ENCODE measurements at regions not wholly inside any gene's neighbourhood (a gene's known extent, or its start where the extent isn't known, plus 50 kb on each side); places are given as distances from the start of the nearest gene placed in this dataset.
"Not testable (repeated sequence)": the region's sequence is repeated elsewhere in the genome, so short reads cannot be mapped to it uniquely, and the experiment has no call there.

- no peaks in the 10 kb centered on the region for H3K27me3 ChIP-seq (replicated peaks; ENCODE audit: insufficient read depth)
Observed at GRCh38 chr20:4318891-4319290, 69.8 kb upstream of the ADRA1D start.

GRCh38 chr20:4310616-4311015, 61.5 kb upstream of the ADRA1D start:
- Histone ChIP-seq H3K27ac (peak overlapping the region in 1 of 2 donors; percentile 47), H3K4me1 (ENCODE audit: control insufficient read depth in 1 of 2, low read depth in 2 of 2) (peaks cover 15 to 21% of the 10 kb centered on the region in 2 donors)
- not testable (repeated sequence) for H3K27me3 ChIP-seq (replicated peaks; ENCODE audit: insufficient read depth); ATAC-seq (ENCODE audit: insufficient number of reproducible peaks, low FRiP score, low read depth); H3K36me3 ChIP-seq; DNase-seq (ENCODE audit: low spot score); H3K9me3 ChIP-seq; H3K4me3 ChIP-seq

More at GRCh38 chr20:4318891-4319290, 69.8 kb upstream of the ADRA1D start:
- Histone ChIP-seq H3K9me3 (no peaks in the 10 kb centered on the region), H3K36me3 (no peaks in the 10 kb centered on the region), H3K4me3 (no peak overlapping the region), H3K27ac (no peak overlapping the region), H3K4me1 (ENCODE audit: control insufficient read depth in 1 of 2, low read depth in 2 of 2) (no peaks in the 10 kb centered on the region)
- DNase-seq (ENCODE audit: low spot score), result no peak
- no peak for ATAC-seq (ENCODE audit: insufficient number of reproducible peaks, low FRiP score, low read depth)
- TF ChIP-seq CTCF (IDR thresholded peaks at IDR 0.05), result no peak

GRCh38 chr20:4306206-4306605, 57.1 kb upstream of the ADRA1D start:
- H3K4me3 ChIP-seq, result no peak overlapping the region
- no peaks in the 10 kb centered on the region for H3K27me3 ChIP-seq (replicated peaks; ENCODE audit: insufficient read depth)
- ATAC-seq (ENCODE audit: insufficient number of reproducible peaks, low FRiP score, low read depth) (no peak), DNase-seq (ENCODE audit: low spot score) (no peak)
- peak overlapping the region; percentile 40 to 55 for H3K27ac ChIP-seq
- no peak for TF ChIP-seq CTCF (IDR thresholded peaks at IDR 0.05)
- H3K36me3 ChIP-seq, result no peaks in the 10 kb centered on the region
- peaks cover 25 to 53% of the 10 kb centered on the region in 2 donors for H3K4me1 ChIP-seq (ENCODE audit: control insufficient read depth in 1 of 2, low read depth in 2 of 2)
- no peaks in the 10 kb centered on the region for H3K9me3 ChIP-seq

- no peaks in the 10 kb centered on the region for H3K27me3 ChIP-seq (replicated peaks; ENCODE audit: insufficient read depth)
- H3K4me3 ChIP-seq, result no peak overlapping the region
- peak overlapping the region; percentile 40 to 55 for H3K27ac ChIP-seq
- ATAC-seq (ENCODE audit: insufficient number of reproducible peaks, low FRiP score, low read depth) (no peak), DNase-seq (ENCODE audit: low spot score) (no peak)
- no peaks in the 10 kb centered on the region for H3K36me3 ChIP-seq
- peaks cover 27 to 61% of the 10 kb centered on the region in 2 donors for H3K4me1 ChIP-seq (ENCODE audit: control insufficient read depth in 1 of 2, low read depth in 2 of 2)
- no peak for TF ChIP-seq CTCF (IDR thresholded peaks at IDR 0.05)
- no peaks in the 10 kb centered on the region for H3K9me3 ChIP-seq
Observed at GRCh38 chr20:4305091-4305490, 56.0 kb upstream of the ADRA1D start.

GRCh38 chr20:4304601-4305000, 55.5 kb upstream of the ADRA1D start:
- TF ChIP-seq CTCF (IDR thresholded peaks at IDR 0.05), result no peak
- H3K9me3 ChIP-seq, result no peaks in the 10 kb centered on the region
- peaks cover 22 to 58% of the 10 kb centered on the region in 2 donors for H3K4me1 ChIP-seq (ENCODE audit: control insufficient read depth in 1 of 2, low read depth in 2 of 2)
- H3K27ac ChIP-seq, result no peak overlapping the region
- no peak overlapping the region for H3K4me3 ChIP-seq
- DNase-seq (ENCODE audit: low spot score) (no peak), ATAC-seq (ENCODE audit: insufficient number of reproducible peaks, low FRiP score, low read depth) (no peak)
- no peaks in the 10 kb centered on the region for H3K36me3 ChIP-seq
- H3K27me3 ChIP-seq (replicated peaks; ENCODE audit: insufficient read depth), result no peaks in the 10 kb centered on the region

- no peaks in the 10 kb centered on the region for H3K27me3 ChIP-seq (replicated peaks; ENCODE audit: insufficient read depth)
- H3K9me3 ChIP-seq, result no peaks in the 10 kb centered on the region
- ATAC-seq (ENCODE audit: insufficient number of reproducible peaks, low FRiP score, low read depth), result no peak
- H3K27ac ChIP-seq, result no peak overlapping the region
- H3K4me3 ChIP-seq, result no peak overlapping the region
- peaks cover 21 to 58% of the 10 kb centered on the region in 2 donors for H3K4me1 ChIP-seq (ENCODE audit: control insufficient read depth in 1 of 2, low read depth in 2 of 2)
- no peak for DNase-seq (ENCODE audit: low spot score)
- no peak for TF ChIP-seq CTCF (IDR thresholded peaks at IDR 0.05)
- no peaks in the 10 kb centered on the region for H3K36me3 ChIP-seq
Observed at GRCh38 chr20:4303136-4303535, 54.0 kb upstream of the ADRA1D start.

All from thoracic aorta (tissue), 2 donors.